ENCODE measurements at regions not wholly inside any gene's neighbourhood (a gene's known extent, or its start where the extent isn't known, plus 50 kb on each side); places are given as distances from the start of the nearest gene placed in this dataset.

DNA sequence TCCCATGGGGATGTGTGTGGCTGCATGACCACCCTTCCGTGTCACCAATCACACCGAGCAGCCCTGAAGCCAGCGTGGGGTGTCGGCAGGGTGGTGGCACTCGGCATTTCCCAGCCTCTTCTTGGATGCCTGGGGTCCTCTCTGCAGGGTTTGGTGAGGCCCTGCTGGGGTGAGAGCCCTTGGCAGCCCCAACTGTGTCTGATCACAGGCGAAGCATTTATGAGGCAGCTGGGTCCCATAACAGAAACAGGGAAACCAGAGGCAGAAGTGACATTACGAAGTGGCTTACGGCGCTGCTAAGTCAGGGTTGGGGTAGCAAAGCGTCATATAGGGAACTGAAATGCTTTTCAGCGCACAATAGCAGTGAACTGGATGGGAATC lies 92.3 kb upstream of the SEPTIN5 start:
- no peak for DNase-seq (ENCODE audit: low read depth)
- in situ Hi-C loops (cut with HindIII; ENCODE audit: low sequenced_read_pairs), result no loop called here
- TF ChIP-seq, protein P1, sequence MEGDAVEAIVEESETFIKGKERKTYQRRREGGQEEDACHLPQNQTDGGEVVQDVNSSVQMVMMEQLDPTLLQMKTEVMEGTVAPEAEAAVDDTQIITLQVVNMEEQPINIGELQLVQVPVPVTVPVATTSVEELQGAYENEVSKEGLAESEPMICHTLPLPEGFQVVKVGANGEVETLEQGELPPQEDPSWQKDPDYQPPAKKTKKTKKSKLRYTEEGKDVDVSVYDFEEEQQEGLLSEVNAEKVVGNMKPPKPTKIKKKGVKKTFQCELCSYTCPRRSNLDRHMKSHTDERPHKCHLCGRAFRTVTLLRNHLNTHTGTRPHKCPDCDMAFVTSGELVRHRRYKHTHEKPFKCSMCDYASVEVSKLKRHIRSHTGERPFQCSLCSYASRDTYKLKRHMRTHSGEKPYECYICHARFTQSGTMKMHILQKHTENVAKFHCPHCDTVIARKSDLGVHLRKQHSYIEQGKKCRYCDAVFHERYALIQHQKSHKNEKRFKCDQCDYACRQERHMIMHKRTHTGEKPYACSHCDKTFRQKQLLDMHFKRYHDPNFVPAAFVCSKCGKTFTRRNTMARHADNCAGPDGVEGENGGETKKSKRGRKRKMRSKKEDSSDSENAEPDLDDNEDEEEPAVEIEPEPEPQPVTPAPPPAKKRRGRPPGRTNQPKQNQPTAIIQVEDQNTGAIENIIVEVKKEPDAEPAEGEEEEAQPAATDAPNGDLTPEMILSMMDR (IDR thresholded peaks at IDR 0.05; ENCODE audit: low read depth, low read length, missing control alignments), result no peak
- H3K4me3 ChIP-seq (ENCODE audit: low read depth, low read length), result no peak overlapping the region

- H3K4me3 ChIP-seq (ENCODE audit: low read depth, low read length), result no peak overlapping the region
- in situ Hi-C loops (cut with HindIII; ENCODE audit: low sequenced_read_pairs), result no loop called here
- no peak for DNase-seq (ENCODE audit: low read depth)
- TF ChIP-seq, protein P1 (IDR thresholded peaks at IDR 0.05; ENCODE audit: low read depth, low read length, missing control alignments), result no peak
These were observed 88.8 kb upstream of the SEPTIN5 start for GRCh38 chr22:19625331-19626041.

GRCh38 chr22:19626042-19626587 lies 88.2 kb upstream of the SEPTIN5 start:
- DNase-seq (ENCODE audit: low read depth), result no peak
- in situ Hi-C loops (cut with HindIII; ENCODE audit: low sequenced_read_pairs), result no loop called here
- H3K4me3 ChIP-seq (ENCODE audit: low read depth, low read length), result no peak overlapping the region
- TF ChIP-seq, protein P1 (IDR thresholded peaks at IDR 0.05; ENCODE audit: low read depth, low read length, missing control alignments), result no peak

DNA sequence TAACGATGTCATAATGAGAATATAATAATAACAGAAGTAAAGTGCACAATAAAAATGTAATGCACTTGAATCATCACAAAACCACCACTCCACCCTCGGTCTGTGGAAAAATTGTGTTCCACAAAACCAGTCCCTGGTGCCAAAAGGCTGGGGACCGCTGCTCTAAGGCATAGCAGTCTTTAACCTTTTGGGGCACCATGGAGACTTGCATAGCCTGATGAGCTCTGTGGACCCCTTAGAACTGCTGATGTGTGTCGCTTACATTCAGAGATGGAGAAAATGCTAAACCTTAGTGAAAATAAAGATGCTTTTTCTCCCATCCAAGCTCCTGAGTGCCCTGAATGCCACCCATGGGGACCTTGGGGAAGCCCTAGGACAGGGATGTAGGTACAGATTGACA lies 87.6 kb upstream of the SEPTIN5 start:
- in situ Hi-C loops (cut with HindIII; ENCODE audit: low sequenced_read_pairs), result no loop called here
- no peak overlapping the region for H3K4me3 ChIP-seq (ENCODE audit: low read depth, low read length)
- TF ChIP-seq, protein P1 (IDR thresholded peaks at IDR 0.05; ENCODE audit: low read depth, low read length, missing control alignments), result no peak
- no peak for DNase-seq (ENCODE audit: low read depth)

DNA sequence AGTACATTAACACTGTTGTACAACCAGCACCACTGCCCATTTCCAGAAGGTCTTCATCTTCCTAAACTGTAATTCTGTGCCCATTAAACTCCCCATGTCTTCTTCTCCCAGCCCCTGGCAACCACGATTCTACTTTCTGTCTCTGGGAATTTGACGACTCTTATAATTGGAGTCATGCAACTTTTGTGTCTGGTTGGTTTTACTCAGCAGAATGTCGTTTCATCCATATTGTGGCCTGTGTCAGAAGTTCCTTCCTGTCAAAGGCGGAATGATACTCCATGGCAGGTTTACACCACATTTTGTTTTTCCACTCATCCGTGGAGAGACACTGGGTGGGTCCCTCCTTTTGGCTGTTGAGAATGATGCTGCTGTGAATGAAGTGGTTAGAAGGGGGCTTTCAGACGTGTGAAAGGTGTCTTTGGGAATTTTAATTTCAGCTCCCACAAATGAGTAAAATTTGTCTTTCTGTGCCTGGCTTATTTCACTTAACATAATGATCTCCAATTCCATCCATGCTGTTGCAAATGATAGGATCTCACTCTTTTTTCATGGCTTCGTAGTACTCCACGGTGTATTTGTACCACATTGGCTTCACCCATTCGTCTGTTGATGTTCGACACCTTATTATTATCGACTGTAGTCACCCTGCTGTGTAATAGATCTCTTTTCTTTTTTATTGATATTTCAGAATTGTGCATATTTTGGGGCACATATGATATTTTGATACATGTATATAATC lies 86.1 kb upstream of the SEPTIN5 start:
- no peak overlapping the region for H3K4me3 ChIP-seq (ENCODE audit: low read depth, low read length)
- TF ChIP-seq, protein P1 (IDR thresholded peaks at IDR 0.05; ENCODE audit: low read depth, low read length, missing control alignments), result no peak
- in situ Hi-C loops (cut with HindIII; ENCODE audit: low sequenced_read_pairs), result no loop called here
- no peak for DNase-seq (ENCODE audit: low read depth)

DNA sequence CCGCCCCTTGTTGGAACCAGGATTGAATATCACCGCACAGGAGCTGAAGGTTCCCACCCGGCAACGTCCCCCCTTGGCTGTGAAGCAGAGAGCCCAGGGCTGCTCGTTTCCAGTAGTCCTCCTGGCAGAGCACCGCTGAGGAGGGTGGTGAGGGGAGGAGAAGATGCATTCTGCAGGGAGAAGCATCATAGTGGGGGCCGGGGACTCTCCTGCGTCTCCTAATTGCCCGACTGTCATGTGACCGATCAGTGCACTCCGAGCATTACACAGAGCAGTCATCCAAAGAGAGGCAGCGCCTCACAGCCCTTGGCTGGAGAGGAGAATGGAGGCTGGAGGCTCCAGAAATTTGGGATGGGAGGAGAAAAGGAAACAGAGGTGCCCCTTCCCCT lies 85.0 kb upstream of the SEPTIN5 start:
- TF ChIP-seq, protein P1 (IDR thresholded peaks at IDR 0.05; ENCODE audit: low read depth, low read length, missing control alignments), result no peak
- DNase-seq (ENCODE audit: low read depth), result no peak
- in situ Hi-C loops (cut with HindIII; ENCODE audit: low sequenced_read_pairs), result no loop called here
- no peak overlapping the region for H3K4me3 ChIP-seq (ENCODE audit: low read depth, low read length)
